ENCODE measurements at regions not wholly inside any gene's neighbourhood (a gene's known extent, or its start where the extent isn't known, plus 50 kb on each side); places are given as distances from the start of the nearest gene placed in this dataset.

DNA sequence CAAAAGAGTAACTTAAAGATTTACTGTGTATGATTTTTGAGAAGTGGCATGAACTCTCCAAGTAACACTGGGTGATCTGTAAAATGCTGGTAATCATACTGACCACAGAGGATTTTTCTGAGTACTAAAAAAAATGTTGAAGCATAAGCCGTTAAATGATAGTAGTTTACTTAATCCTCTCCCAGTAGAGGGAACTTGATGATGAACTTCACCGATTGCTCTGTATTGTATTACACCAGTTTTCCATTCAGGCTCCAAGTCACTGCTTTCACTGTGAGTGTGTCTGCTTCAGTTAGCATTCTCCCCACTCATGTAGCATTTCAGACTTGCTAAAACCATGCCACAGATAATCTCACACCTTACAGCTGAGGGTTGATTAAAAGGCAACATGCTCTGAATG is 294.1 kb downstream of the GBA3 start:
- Histone ChIP-seq H3K9me1 (ENCODE audit: control insufficient read depth, insufficient read depth, low read length) (no peaks in the 10 kb centered on the region), H4K20me1 (replicated peaks; ENCODE audit: control insufficient read depth, insufficient read depth, low read length) (no peaks in the 10 kb centered on the region), H3K4me2 (ENCODE audit: insufficient read depth, low read length) (no peak overlapping the region), H3K36me3 (ENCODE audit: control insufficient read depth, insufficient read depth, low read length) (no peaks in the 10 kb centered on the region), H3K27ac (ENCODE audit: extremely low read depth, low read depth, low read length) (no peak overlapping the region), H3K4me1 (replicated peaks in 1 of 2; ENCODE audit: control insufficient read depth in 2 of 2, insufficient read depth in 2 of 2, low read length in 2 of 2) (no peaks in the 10 kb centered on the region), H3K79me2 (ENCODE audit: control insufficient read depth, insufficient read depth, low read length) (no peaks in the 10 kb centered on the region), H3K9ac (ENCODE audit: insufficient read depth in 1 of 2, low read depth in 2 of 2, low read length in 2 of 2) (no peak overlapping the region), H3K27me3 (ENCODE audit: control insufficient read depth in 2 of 2, insufficient read depth in 2 of 2, low read length in 2 of 2) (no peaks in the 10 kb centered on the region; a peak in 1 of 5 replicates), H3K9me3 (replicated peaks; ENCODE audit: control insufficient read depth, insufficient read depth, low read depth, low read length) (no peaks in the 10 kb centered on the region; the same call in 1 of the 2 replicates), H2AFZ (ENCODE audit: low read depth, low read length) (no peak overlapping the region), H3K4me3 (no peak overlapping the region)
- ChIA-PET CTCF (ENCODE audit: low intra/inter-chr PET ratio) (no interaction called here), POLR2A (no interaction called here)
- in situ Hi-C loops (cut with MboI): no loop called here
- TF ChIP-seq MEF2A (IDR thresholded peaks at IDR 0.05; ENCODE audit: control insufficient read depth, low read depth, low read length) (no peak), IRF2 (CRISPR knock-in tag; IDR thresholded peaks at IDR 0.05) (no peak), KLF16 (IDR thresholded peaks at IDR 0.05) (no peak), XRCC3 (IDR thresholded peaks at IDR 0.05) (no peak), ARID4B (CRISPR knock-in tag; IDR thresholded peaks at IDR 0.05) (no peak), RFX7 (CRISPR knock-in tag; IDR thresholded peaks at IDR 0.05) (no peak), RAD51 (IDR thresholded peaks at IDR 0.05; ENCODE audit: borderline replicate concordance, low read depth) (no peak), CBX2 (IDR thresholded peaks at IDR 0.05; ENCODE audit: insufficient read depth, low read length, poor library complexity, severe bottlenecking) (no peak), NR2F6 (CRISPR knock-in tag; IDR thresholded peaks at IDR 0.05) (no peak), CXXC5 (CRISPR knock-in tag; IDR thresholded peaks at IDR 0.05) (no peak), NFE2L1 (tag; IDR thresholded peaks at IDR 0.05; ENCODE audit: borderline replicate concordance, low read depth) (no peak), SIRT6 (IDR thresholded peaks at IDR 0.05; ENCODE audit: low read depth, low read length) (no peak), RNF2 (IDR thresholded peaks at IDR 0.05) (no peak), PHF20 (IDR thresholded peaks at IDR 0.05; ENCODE audit: partially characterized antibody) (no peak), ZNF384 (IDR thresholded peaks at IDR 0.05; ENCODE audit: low read depth, low read length) (no peak)
- TF ChIP-seq, protein P1, sequence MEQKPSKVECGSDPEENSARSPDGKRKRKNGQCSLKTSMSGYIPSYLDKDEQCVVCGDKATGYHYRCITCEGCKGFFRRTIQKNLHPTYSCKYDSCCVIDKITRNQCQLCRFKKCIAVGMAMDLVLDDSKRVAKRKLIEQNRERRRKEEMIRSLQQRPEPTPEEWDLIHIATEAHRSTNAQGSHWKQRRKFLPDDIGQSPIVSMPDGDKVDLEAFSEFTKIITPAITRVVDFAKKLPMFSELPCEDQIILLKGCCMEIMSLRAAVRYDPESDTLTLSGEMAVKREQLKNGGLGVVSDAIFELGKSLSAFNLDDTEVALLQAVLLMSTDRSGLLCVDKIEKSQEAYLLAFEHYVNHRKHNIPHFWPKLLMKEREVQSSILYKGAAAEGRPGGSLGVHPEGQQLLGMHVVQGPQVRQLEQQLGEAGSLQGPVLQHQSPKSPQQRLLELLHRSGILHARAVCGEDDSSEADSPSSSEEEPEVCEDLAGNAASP (IDR thresholded peaks at IDR 0.05): no peak
- no peak for DNase-seq (ENCODE audit: extremely low read depth in 1 of 4, low spot score in 3 of 4)
- 0% methylated on average over 2 of the region's 2 CpGs for WGBS (ENCODE audit: insufficient coverage, low coverage, missing lambda C conversion rate)
- ATAC-seq: no peak
- BruUV-seq (replicated peaks): no TSS peak
- FAIRE-seq: no peak
- intact Hi-C loops (cut with micrococcal nuclease): no loop called here

Measured in K562 (cell line).